DMS53 (cell line): ENCODE measurements at regions not wholly inside any gene's neighbourhood (a gene's known extent, or its start where the extent isn't known, plus 50 kb on each side); places are given as distances from the start of the nearest gene placed in this dataset.

Source experiments
- DNase-seq: peaks from one replicate; lab custom pipeline; 2025; lab: John Stamatoyannopoulos, UW

- DNase-seq, result no peak
These were observed 136.0 kb upstream of the SIX2 start for GRCh38 chr2:45145073-45145899.

GRCh38 chr2:45141883-45142866, 132.9 kb upstream of the SIX2 start:
- DNase-seq, result no peak

- DNase-seq, result no peak
These were observed 131.4 kb upstream of the SIX2 start for GRCh38 chr2:45140675-45141074.

GRCh38 chr2:45138904-45139303, 129.7 kb upstream of the SIX2 start:
- DNase-seq, result no peak

- no peak for DNase-seq
These were observed 128.9 kb upstream of the SIX2 start for GRCh38 chr2:45137966-45138695.

GRCh38 chr2:45134726-45135125, 125.5 kb upstream of the SIX2 start:
- peak; percentile 23 for DNase-seq

GRCh38 chr2:45134014-45134413, 124.8 kb upstream of the SIX2 start:
- no peak for DNase-seq

- DNase-seq, result no peak
These were observed 123.3 kb upstream of the SIX2 start for GRCh38 chr2:45132551-45132950.

GRCh38 chr2:45131587-45131986, 122.3 kb upstream of the SIX2 start:
- no peak for DNase-seq

- no peak for DNase-seq
These were observed 121.5 kb upstream of the SIX2 start for GRCh38 chr2:45130736-45131135.

GRCh38 chr2:45128580-45128997, 119.3 kb upstream of the SIX2 start:
- no peak for DNase-seq

GRCh38 chr2:45127891-45128290, 118.6 kb upstream of the SIX2 start:
- DNase-seq, result no peak

- no peak for DNase-seq
These were observed 118.1 kb upstream of the SIX2 start for GRCh38 chr2:45127321-45127720.

- DNase-seq, result no peak
These were observed 116.0 kb upstream of the SIX2 start for GRCh38 chr2:45125232-45125631.

- DNase-seq, result no peak
These were observed 115.2 kb upstream of the SIX2 start for GRCh38 chr2:45124456-45124855.

GRCh38 chr2:45123521-45124191, 114.4 kb upstream of the SIX2 start:
- DNase-seq, result no peak

- DNase-seq, result no peak
These were observed 113.8 kb upstream of the SIX2 start for GRCh38 chr2:45123065-45123464.

- peak; percentile 49 for DNase-seq
These were observed 112.1 kb upstream of the SIX2 start for GRCh38 chr2:45121236-45121927.

GRCh38 chr2:45120546-45120945, 111.3 kb upstream of the SIX2 start:
- no peak for DNase-seq

GRCh38 chr2:45119855-45120254, 110.6 kb upstream of the SIX2 start:
- DNase-seq, result peak; percentile 11

- peak; percentile 58 for DNase-seq
These were observed 109.8 kb upstream of the SIX2 start for GRCh38 chr2:45119038-45119437.
